GM23338 (cell line): ENCODE measurements at regions not wholly inside any gene's neighbourhood (a gene's known extent, or its start where the extent isn't known, plus 50 kb on each side); places are given as distances from the start of the nearest gene placed in this dataset.

ENCODE experiments used
- CREB1 ChIP-seq: fragments of 250-450 bp; sonication (Bioruptor Pico); IDR thresholded peaks from 2 replicates; pipeline ENCODE4 v1.5.0; 2020; ENCODE audit warnings: low read depth, mild to moderate bottlenecking, moderate library complexity
- EZH2 ChIP-seq: fragments of 200-600 bp; sonication (generic); IDR thresholded peaks from one replicate; pipeline ENCODE4 v1.8.0; 2017; ENCODE audit warnings: antibody characterized with exemption, mild to moderate bottlenecking, low read depth; ENCODE audit not compliant: unreplicated experiment
- EZH2phosphoT487 ChIP-seq: fragments of 200-600 bp; sonication (generic); IDR thresholded peaks from one replicate; pipeline ENCODE4 v1.8.1; 2018; ENCODE audit warnings: antibody characterized with exemption; ENCODE audit not compliant: unreplicated experiment
- JUNB ChIP-seq: IDR thresholded peaks from one replicate; pipeline ENCODE4 v1.6.1; 2016; ENCODE audit warnings: antibody characterized with exemption; ENCODE audit not compliant: unreplicated experiment
- NANOG ChIP-seq: IDR thresholded peaks from 2 replicates; pipeline ENCODE4 v1.6.1; 2016; ENCODE audit warnings: antibody characterized with exemption, borderline replicate concordance
- POLR2AphosphoS5 ChIP-seq: IDR thresholded peaks from 2 replicates; pipeline ENCODE4 v1.6.1; 2016; ENCODE audit warnings: antibody characterized with exemption, low read depth
- STAT1 ChIP-seq: IDR thresholded peaks from one replicate; pipeline ENCODE4 v1.6.1; 2016; ENCODE audit warnings: antibody characterized with exemption; ENCODE audit not compliant: unreplicated experiment
- ZNF114 ChIP-seq: fragments of 250-450 bp; sonication (Bioruptor Pico); IDR thresholded peaks from 2 replicates; pipeline ENCODE4 v1.5.0; 2020; ENCODE audit warnings: mild to moderate bottlenecking, moderate library complexity
- ZNF331 ChIP-seq: fragments of 250-450 bp; sonication (Bioruptor Pico); IDR thresholded peaks from 2 replicates; pipeline ENCODE4 v1.5.0; 2020; ENCODE audit warnings: low read depth, mild to moderate bottlenecking, moderate library complexity
- TF ChIP-seq, protein P1 (sequence below), 2 experiments: fragments of 200-600 bp in 1 of 2; sonication (generic) in 1 of 2; conservative IDR thresholded peaks; 2 replicates each; pipeline versions ENCODE4 v1.5.1 to v1.6.1; 2016 to 2017; ENCODE audit warnings: antibody characterized with exemption in 2 of 2, low read depth in 2 of 2, mild to moderate bottlenecking in 2 of 2, moderate library complexity in 1 of 2
- TF ChIP-seq, protein P2 (sequence below): IDR thresholded peaks from one replicate; pipeline ENCODE4 v1.6.1; 2018; ENCODE audit warnings: antibody characterized with exemption; ENCODE audit not compliant: unreplicated experiment
- TF ChIP-seq, protein P3 (sequence below): fragments of 250-450 bp; sonication (Bioruptor Pico); IDR thresholded peaks from 2 replicates; pipeline ENCODE4 v1.5.0; 2020; ENCODE audit warnings: mild to moderate bottlenecking, moderate library complexity
- TF ChIP-seq, protein P4 (sequence below): IDR thresholded peaks from 2 replicates; pipeline ENCODE4 v1.6.1; 2016; ENCODE audit warnings: antibody characterized with exemption

DNA sequence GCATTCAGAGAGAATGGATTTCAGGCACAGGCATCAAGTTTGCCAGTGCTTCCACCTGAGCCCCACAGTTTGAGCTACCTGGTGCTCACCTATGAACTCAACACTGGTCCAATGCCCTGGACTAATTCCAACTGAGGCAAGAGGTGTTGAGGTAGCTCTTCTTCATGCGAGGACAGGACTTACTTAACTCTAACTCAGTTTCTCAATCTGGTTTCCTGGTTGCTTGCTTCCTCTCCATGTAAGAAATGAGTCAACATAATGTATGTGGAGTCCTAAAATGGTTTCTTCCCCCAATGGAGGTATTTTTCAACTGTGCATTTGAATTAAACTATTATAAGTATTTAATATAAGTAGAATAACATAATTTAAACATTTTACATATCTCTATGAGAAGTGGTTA, 523.6 kb upstream of the DAB2 start:
- TF ChIP-seq, protein P1, sequence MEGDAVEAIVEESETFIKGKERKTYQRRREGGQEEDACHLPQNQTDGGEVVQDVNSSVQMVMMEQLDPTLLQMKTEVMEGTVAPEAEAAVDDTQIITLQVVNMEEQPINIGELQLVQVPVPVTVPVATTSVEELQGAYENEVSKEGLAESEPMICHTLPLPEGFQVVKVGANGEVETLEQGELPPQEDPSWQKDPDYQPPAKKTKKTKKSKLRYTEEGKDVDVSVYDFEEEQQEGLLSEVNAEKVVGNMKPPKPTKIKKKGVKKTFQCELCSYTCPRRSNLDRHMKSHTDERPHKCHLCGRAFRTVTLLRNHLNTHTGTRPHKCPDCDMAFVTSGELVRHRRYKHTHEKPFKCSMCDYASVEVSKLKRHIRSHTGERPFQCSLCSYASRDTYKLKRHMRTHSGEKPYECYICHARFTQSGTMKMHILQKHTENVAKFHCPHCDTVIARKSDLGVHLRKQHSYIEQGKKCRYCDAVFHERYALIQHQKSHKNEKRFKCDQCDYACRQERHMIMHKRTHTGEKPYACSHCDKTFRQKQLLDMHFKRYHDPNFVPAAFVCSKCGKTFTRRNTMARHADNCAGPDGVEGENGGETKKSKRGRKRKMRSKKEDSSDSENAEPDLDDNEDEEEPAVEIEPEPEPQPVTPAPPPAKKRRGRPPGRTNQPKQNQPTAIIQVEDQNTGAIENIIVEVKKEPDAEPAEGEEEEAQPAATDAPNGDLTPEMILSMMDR (conservative IDR thresholded peaks at IDR 0.05; ENCODE audit: low read depth in 2 of 2): no peak
- TF ChIP-seq EZH2phosphoT487: no peak
- TF ChIP-seq, protein P2, sequence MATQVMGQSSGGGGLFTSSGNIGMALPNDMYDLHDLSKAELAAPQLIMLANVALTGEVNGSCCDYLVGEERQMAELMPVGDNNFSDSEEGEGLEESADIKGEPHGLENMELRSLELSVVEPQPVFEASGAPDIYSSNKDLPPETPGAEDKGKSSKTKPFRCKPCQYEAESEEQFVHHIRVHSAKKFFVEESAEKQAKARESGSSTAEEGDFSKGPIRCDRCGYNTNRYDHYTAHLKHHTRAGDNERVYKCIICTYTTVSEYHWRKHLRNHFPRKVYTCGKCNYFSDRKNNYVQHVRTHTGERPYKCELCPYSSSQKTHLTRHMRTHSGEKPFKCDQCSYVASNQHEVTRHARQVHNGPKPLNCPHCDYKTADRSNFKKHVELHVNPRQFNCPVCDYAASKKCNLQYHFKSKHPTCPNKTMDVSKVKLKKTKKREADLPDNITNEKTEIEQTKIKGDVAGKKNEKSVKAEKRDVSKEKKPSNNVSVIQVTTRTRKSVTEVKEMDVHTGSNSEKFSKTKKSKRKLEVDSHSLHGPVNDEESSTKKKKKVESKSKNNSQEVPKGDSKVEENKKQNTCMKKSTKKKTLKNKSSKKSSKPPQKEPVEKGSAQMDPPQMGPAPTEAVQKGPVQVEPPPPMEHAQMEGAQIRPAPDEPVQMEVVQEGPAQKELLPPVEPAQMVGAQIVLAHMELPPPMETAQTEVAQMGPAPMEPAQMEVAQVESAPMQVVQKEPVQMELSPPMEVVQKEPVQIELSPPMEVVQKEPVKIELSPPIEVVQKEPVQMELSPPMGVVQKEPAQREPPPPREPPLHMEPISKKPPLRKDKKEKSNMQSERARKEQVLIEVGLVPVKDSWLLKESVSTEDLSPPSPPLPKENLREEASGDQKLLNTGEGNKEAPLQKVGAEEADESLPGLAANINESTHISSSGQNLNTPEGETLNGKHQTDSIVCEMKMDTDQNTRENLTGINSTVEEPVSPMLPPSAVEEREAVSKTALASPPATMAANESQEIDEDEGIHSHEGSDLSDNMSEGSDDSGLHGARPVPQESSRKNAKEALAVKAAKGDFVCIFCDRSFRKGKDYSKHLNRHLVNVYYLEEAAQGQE: no peak
- no peak for TF ChIP-seq POLR2AphosphoS5
- no peak for TF ChIP-seq EZH2
- no peak for TF ChIP-seq CREB1 (CRISPR knock-in tag)
- no peak for TF ChIP-seq JUNB
- no peak for TF ChIP-seq NANOG
- TF ChIP-seq, protein P3, sequence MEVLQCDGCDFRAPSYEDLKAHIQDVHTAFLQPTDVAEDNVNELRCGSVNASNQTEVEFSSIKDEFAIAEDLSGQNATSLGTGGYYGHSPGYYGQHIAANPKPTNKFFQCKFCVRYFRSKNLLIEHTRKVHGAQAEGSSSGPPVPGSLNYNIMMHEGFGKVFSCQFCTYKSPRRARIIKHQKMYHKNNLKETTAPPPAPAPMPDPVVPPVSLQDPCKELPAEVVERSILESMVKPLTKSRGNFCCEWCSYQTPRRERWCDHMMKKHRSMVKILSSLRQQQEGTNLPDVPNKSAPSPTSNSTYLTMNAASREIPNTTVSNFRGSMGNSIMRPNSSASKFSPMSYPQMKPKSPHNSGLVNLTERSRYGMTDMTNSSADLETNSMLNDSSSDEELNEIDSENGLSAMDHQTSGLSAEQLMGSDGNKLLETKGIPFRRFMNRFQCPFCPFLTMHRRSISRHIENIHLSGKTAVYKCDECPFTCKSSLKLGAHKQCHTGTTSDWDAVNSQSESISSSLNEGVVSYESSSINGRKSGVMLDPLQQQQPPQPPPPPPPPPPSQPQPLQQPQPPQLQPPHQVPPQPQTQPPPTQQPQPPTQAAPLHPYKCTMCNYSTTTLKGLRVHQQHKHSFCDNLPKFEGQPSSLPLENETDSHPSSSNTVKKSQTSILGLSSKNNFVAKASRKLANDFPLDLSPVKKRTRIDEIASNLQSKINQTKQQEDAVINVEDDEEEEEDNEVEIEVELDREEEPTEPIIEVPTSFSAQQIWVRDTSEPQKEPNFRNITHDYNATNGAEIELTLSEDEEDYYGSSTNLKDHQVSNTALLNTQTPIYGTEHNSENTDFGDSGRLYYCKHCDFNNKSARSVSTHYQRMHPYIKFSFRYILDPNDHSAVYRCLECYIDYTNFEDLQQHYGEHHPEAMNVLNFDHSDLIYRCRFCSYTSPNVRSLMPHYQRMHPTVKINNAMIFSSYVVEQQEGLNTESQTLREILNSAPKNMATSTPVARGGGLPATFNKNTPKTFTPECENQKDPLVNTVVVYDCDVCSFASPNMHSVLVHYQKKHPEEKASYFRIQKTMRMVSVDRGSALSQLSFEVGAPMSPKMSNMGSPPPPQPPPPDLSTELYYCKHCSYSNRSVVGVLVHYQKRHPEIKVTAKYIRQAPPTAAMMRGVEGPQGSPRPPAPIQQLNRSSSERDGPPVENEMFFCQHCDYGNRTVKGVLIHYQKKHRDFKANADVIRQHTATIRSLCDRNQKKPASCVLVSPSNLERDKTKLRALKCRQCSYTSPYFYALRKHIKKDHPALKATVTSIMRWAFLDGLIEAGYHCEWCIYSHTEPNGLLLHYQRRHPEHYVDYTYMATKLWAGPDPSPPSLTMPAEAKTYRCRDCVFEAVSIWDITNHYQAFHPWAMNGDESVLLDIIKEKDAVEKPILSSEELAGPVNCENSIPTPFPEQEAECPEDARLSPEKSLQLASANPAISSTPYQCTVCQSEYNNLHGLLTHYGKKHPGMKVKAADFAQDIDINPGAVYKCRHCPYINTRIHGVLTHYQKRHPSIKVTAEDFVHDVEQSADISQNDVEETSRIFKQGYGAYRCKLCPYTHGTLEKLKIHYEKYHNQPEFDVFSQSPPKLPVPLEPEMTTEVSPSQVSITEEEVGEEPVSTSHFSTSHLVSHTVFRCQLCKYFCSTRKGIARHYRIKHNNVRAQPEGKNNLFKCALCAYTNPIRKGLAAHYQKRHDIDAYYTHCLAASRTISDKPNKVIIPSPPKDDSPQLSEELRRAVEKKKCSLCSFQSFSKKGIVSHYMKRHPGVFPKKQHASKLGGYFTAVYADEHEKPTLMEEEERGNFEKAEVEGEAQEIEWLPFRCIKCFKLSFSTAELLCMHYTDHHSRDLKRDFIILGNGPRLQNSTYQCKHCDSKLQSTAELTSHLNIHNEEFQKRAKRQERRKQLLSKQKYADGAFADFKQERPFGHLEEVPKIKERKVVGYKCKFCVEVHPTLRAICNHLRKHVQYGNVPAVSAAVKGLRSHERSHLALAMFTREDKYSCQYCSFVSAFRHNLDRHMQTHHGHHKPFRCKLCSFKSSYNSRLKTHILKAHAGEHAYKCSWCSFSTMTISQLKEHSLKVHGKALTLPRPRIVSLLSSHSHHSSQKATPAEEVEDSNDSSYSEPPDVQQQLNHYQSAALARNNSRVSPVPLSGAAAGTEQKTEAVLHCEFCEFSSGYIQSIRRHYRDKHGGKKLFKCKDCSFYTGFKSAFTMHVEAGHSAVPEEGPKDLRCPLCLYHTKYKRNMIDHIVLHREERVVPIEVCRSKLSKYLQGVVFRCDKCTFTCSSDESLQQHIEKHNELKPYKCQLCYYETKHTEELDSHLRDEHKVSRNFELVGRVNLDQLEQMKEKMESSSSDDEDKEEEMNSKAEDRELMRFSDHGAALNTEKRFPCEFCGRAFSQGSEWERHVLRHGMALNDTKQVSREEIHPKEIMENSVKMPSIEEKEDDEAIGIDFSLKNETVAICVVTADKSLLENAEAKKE (CRISPR knock-in tag): no peak
- TF ChIP-seq, protein P4, sequence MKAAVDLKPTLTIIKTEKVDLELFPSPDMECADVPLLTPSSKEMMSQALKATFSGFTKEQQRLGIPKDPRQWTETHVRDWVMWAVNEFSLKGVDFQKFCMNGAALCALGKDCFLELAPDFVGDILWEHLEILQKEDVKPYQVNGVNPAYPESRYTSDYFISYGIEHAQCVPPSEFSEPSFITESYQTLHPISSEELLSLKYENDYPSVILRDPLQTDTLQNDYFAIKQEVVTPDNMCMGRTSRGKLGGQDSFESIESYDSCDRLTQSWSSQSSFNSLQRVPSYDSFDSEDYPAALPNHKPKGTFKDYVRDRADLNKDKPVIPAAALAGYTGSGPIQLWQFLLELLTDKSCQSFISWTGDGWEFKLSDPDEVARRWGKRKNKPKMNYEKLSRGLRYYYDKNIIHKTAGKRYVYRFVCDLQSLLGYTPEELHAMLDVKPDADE: no peak
- TF ChIP-seq ZNF114: no peak
- no peak for TF ChIP-seq STAT1
- no peak for TF ChIP-seq ZNF331
